ENCODE measurements at regions not wholly inside any gene's neighbourhood (a gene's known extent, or its start where the extent isn't known, plus 50 kb on each side); places are given as distances from the start of the nearest gene placed in this dataset.

- peak overlapping the region; percentile 20; the same call in 1 of the 2 replicates for H3K27ac ChIP-seq
- TF ChIP-seq, protein P1, sequence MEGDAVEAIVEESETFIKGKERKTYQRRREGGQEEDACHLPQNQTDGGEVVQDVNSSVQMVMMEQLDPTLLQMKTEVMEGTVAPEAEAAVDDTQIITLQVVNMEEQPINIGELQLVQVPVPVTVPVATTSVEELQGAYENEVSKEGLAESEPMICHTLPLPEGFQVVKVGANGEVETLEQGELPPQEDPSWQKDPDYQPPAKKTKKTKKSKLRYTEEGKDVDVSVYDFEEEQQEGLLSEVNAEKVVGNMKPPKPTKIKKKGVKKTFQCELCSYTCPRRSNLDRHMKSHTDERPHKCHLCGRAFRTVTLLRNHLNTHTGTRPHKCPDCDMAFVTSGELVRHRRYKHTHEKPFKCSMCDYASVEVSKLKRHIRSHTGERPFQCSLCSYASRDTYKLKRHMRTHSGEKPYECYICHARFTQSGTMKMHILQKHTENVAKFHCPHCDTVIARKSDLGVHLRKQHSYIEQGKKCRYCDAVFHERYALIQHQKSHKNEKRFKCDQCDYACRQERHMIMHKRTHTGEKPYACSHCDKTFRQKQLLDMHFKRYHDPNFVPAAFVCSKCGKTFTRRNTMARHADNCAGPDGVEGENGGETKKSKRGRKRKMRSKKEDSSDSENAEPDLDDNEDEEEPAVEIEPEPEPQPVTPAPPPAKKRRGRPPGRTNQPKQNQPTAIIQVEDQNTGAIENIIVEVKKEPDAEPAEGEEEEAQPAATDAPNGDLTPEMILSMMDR (conservative IDR thresholded peaks at IDR 0.05): peak; percentile 88
Measured at GRCh38 chr18:68623342-68623741, 91.6 kb downstream of the TMX3 start.

DNA sequence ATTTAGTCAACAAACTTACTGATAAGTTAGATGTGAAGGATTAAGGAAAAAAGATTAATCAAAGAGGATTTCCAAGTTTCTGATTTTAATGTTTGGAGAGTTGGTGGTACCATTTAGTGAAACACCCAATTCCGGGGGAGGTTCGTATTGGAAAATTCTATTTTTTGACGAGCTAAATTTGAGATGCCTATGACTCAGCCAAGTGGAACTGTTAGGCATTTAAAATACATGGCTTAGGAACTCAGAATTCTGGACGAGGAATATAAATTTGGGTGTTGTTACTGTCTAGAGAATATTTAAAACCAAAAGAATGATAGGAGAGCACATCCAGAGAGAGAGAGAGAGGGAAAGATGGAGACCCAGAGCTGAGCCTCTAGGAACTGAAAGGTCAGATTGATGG is 103.6 kb downstream of the TMX3 start:
- no peak overlapping the region for H3K27ac ChIP-seq
- TF ChIP-seq, protein P1 (conservative IDR thresholded peaks at IDR 0.05): no peak

DNA sequence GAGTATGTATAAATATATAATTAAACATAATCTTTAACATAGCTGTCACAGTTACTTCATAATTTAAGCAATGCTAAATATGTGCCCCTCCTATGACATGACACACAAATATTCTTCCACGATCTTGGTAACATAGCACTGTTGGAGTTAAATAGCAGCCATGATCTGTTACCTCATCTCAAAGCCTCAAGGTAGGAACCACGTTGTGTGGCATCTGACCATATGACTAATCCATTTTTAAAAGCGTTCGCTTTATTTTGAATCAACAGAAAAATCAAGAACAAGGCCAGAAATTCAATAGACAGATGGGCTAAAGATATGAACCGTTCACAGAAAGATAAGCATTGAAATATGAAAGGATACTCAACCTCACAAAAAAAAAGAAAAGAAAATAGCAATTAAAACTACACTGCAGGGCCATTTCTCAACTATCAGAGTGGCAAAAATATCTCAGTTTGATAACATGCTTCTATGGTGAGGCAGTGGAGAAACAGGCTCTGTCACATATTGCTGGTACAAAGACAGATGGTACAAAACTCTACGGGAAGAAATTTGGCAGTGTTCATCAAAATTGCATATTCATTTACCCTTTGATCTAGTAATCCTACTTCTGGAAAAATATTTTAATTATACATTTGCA is 105.9 kb downstream of the TMX3 start:
- H3K27ac ChIP-seq: no peak overlapping the region
- TF ChIP-seq, protein P1 (conservative IDR thresholded peaks at IDR 0.05): no peak

DNA sequence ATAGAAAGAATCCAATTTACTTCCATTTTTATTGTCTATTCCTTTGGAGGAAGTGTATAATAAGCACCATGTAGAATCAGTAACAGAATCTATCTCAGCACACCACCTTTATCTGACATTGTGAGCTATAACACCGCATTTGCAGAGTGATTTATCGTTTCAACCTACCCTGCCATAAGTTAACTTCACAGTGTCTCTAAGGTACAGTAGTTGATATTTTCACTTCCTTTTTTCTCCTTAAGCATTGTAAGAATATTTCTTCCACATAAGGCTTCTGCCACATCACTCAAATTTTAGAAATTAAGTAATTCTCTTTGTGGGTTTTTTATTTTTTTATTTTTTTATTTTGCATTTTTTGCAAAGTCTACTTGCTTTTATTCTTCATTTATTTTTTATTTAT is 107.1 kb downstream of the TMX3 start:
- TF ChIP-seq, protein P1 (conservative IDR thresholded peaks at IDR 0.05): no peak
- no peak overlapping the region for H3K27ac ChIP-seq

DNA sequence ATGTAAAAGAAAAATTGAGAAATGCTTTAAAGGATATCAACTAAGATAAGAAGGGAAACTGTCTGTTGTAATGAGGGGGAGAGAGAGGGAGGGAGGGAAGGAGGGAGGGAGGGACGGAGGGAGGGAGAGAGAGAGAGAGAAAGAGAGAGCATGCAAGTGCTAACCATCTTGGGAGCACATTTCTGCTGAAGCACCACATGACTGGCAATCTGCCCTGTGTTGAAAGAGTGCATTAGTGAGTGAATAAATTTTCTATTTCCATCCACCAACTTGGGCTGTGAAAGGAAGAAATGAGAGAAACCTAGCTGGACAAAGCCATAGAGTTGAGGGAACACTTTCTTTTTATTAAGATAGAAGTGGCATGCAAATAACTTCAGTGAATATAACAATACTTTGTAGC is 110.7 kb downstream of the TMX3 start:
- TF ChIP-seq, protein P1 (conservative IDR thresholded peaks at IDR 0.05): no peak
- H3K27ac ChIP-seq: no peak overlapping the region

DNA sequence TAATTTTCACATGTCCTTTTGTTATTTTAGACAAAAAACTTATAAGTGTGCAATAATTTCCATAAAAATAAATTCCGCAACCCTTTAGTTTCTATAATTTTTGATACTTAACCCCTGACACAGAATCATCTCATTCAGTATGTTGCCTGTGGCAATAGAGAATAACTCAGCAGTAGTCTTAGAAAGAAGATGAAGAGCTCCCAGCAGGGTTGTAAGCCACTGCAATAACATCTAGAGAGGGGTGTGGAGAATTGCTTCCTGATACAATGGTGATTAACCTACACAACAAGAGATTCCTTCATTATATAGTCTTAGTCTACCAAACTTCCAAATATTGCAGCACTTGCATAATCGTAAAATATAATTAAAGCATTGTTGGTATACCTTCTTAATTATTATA is 118.9 kb downstream of the TMX3 start:
- H3K27ac ChIP-seq: no peak overlapping the region
- TF ChIP-seq, protein P1 (conservative IDR thresholded peaks at IDR 0.05): no peak

- no peak overlapping the region for H3K27ac ChIP-seq
- TF ChIP-seq, protein P1 (conservative IDR thresholded peaks at IDR 0.05): no peak
Measured at GRCh38 chr18:68588169-68588568, 126.7 kb downstream of the TMX3 start.
